ENCODE measurements at regions not wholly inside any gene's neighbourhood (a gene's known extent, or its start where the extent isn't known, plus 50 kb on each side); places are given as distances from the start of the nearest gene placed in this dataset.

- TF ChIP-seq EP300 (IDR thresholded peaks at IDR 0.05; ENCODE audit: borderline replicate concordance) = no peak
- TF ChIP-seq TAF1 (IDR thresholded peaks at IDR 0.05; ENCODE audit: low read depth) = no peak
- TF ChIP-seq MAX (IDR thresholded peaks at IDR 0.05) = no peak
- TF ChIP-seq NFIC (IDR thresholded peaks at IDR 0.05) = no peak
Observed at GRCh38 chr6:102581378-102582124, 1188.0 kb downstream of the GRIK2 start.

DNA sequence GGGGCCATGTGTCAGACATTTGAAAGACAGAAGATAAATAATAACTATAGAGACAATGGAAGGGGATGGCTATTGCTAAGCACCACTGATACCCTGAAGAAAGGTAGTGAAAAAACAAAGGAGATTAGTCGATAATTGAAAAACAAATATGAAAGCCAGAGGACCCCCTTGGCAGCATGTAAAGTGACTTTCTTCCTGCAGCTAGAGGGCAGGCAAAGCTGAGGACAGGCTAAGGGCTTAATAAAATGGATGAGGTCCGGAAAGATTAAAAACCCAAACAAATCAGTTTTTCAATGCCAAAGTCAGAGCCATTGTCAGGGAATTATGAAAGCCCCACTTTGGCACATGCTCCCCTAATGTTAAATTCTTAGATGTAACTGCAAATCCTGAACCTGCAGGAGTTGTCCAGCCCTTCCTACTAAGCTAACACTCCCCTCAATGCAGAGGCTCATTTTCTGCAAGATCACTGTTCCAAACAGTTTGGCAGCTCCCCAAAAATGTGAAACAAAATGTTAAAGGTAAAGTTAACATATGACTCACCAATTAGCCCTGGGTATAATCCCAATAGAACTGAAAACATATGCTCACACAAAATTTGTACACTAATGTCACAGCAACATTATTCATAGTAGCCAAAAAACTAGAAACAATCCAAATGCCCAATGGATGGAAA, 1177.9 kb downstream of the GRIK2 start:
- TF ChIP-seq ZBTB7A (IDR thresholded peaks at IDR 0.05; ENCODE audit: low read depth) (no peak), CEBPB (IDR thresholded peaks at IDR 0.05) (no peak), TCF12 (IDR thresholded peaks at IDR 0.05; ENCODE audit: low read depth) (no peak), USF1 (IDR thresholded peaks at IDR 0.05) (no peak), FOXM1 (IDR thresholded peaks at IDR 0.05; ENCODE audit: borderline replicate concordance, low read depth) (no peak), TAF1 (IDR thresholded peaks at IDR 0.05; ENCODE audit: low read depth) (no peak), MAX (IDR thresholded peaks at IDR 0.05) (no peak)
- TF ChIP-seq, protein P1, sequence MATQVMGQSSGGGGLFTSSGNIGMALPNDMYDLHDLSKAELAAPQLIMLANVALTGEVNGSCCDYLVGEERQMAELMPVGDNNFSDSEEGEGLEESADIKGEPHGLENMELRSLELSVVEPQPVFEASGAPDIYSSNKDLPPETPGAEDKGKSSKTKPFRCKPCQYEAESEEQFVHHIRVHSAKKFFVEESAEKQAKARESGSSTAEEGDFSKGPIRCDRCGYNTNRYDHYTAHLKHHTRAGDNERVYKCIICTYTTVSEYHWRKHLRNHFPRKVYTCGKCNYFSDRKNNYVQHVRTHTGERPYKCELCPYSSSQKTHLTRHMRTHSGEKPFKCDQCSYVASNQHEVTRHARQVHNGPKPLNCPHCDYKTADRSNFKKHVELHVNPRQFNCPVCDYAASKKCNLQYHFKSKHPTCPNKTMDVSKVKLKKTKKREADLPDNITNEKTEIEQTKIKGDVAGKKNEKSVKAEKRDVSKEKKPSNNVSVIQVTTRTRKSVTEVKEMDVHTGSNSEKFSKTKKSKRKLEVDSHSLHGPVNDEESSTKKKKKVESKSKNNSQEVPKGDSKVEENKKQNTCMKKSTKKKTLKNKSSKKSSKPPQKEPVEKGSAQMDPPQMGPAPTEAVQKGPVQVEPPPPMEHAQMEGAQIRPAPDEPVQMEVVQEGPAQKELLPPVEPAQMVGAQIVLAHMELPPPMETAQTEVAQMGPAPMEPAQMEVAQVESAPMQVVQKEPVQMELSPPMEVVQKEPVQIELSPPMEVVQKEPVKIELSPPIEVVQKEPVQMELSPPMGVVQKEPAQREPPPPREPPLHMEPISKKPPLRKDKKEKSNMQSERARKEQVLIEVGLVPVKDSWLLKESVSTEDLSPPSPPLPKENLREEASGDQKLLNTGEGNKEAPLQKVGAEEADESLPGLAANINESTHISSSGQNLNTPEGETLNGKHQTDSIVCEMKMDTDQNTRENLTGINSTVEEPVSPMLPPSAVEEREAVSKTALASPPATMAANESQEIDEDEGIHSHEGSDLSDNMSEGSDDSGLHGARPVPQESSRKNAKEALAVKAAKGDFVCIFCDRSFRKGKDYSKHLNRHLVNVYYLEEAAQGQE (IDR thresholded peaks at IDR 0.05; ENCODE audit: low read depth) = no peak

GRCh38 chr6:102562713-102563112, 1169.2 kb downstream of the GRIK2 start:
- TF ChIP-seq NFIC (IDR thresholded peaks at IDR 0.05) (no peak), ZBTB7A (IDR thresholded peaks at IDR 0.05; ENCODE audit: low read depth) (no peak), TEAD4 (IDR thresholded peaks at IDR 0.05) (no peak), YY1 (IDR thresholded peaks at IDR 0.05; ENCODE audit: low read depth) (no peak), MAX (IDR thresholded peaks at IDR 0.05) (no peak), CREB1 (IDR thresholded peaks at IDR 0.05; ENCODE audit: low read depth) (no peak), FOXM1 (IDR thresholded peaks at IDR 0.05; ENCODE audit: borderline replicate concordance, low read depth) (no peak), EGR1 (IDR thresholded peaks at IDR 0.05) (no peak), CEBPB (IDR thresholded peaks at IDR 0.05) (no peak)

- TF ChIP-seq, protein P1 (IDR thresholded peaks at IDR 0.05; ENCODE audit: low read depth) = no peak
- no peak for TF ChIP-seq EP300 (IDR thresholded peaks at IDR 0.05; ENCODE audit: borderline replicate concordance)
- no peak for TF ChIP-seq USF1 (IDR thresholded peaks at IDR 0.05)
- TF ChIP-seq TCF12 (IDR thresholded peaks at IDR 0.05; ENCODE audit: low read depth) = no peak
- TF ChIP-seq RAD21 (IDR thresholded peaks at IDR 0.05; ENCODE audit: low read depth) = no peak
- no peak for TF ChIP-seq NFIC (IDR thresholded peaks at IDR 0.05)
- TF ChIP-seq ZBTB7A (IDR thresholded peaks at IDR 0.05; ENCODE audit: low read depth) = no peak
- no peak for TF ChIP-seq TEAD4 (IDR thresholded peaks at IDR 0.05)
- no peak for TF ChIP-seq TAF1 (IDR thresholded peaks at IDR 0.05; ENCODE audit: low read depth)
- no peak for TF ChIP-seq YY1 (IDR thresholded peaks at IDR 0.05; ENCODE audit: low read depth)
- no peak for TF ChIP-seq CEBPB (IDR thresholded peaks at IDR 0.05)
- no peak for TF ChIP-seq MAX (IDR thresholded peaks at IDR 0.05)
- TF ChIP-seq FOXM1 (IDR thresholded peaks at IDR 0.05; ENCODE audit: borderline replicate concordance, low read depth) = no peak
- no peak for TF ChIP-seq EGR1 (IDR thresholded peaks at IDR 0.05)
- no peak for TF ChIP-seq CREB1 (IDR thresholded peaks at IDR 0.05; ENCODE audit: low read depth)
Observed at GRCh38 chr6:102553214-102553613, 1159.7 kb downstream of the GRIK2 start.

DNA sequence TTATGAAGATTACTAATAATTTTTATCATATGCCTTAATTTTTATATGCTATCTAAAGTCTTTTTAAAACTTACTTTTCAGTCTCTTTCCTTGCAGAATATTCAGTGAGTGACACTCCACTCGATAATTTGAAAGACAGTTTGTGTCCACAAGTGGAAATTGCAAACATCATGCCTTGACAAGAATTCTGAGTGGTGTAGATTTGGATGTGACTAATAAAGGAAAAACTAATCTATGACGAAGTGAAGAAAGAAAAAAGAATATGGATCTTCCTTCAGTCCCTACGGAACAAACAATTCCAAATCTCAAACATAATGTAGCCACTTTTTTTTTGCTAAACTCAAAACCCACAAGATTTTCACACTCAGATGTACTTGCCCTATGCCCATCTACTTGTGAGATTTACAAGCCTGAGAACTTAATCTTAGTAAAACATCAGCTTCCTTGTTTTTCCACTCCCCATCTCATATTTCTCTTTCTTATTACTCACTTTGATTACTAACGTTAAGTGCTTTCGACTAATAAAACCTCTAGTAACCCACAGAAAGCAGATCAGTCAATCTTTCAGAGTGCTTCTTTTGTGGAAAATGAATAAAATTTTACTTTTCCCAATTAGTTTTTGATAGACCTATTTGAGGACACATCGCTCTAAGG, 1155.8 kb downstream of the GRIK2 start:
- TF ChIP-seq MAX (IDR thresholded peaks at IDR 0.05) = no peak
- TF ChIP-seq FOXM1 (IDR thresholded peaks at IDR 0.05; ENCODE audit: borderline replicate concordance, low read depth) = no peak
- no peak for TF ChIP-seq RAD21 (IDR thresholded peaks at IDR 0.05; ENCODE audit: low read depth)

Data from Ishikawa (cell line).